ENCODE measurements at regions not wholly inside any gene's neighbourhood (a gene's known extent, or its start where the extent isn't known, plus 50 kb on each side); places are given as distances from the start of the nearest gene placed in this dataset.

GRCh38 chr18:61245276-61245675, 88.0 kb upstream of the CDH20 start:
- POLR2A ChIA-PET (ENCODE audit: unreplicated experiment): no interaction called here

More at GRCh38 chr18:61245276-61245675, 88.0 kb upstream of the CDH20 start:
- H3K4me1 ChIP-seq (ENCODE audit: control insufficient read depth, insufficient read depth, low read length): no peaks in the 10 kb centered on the region
- H3K4me2 ChIP-seq (ENCODE audit: low read depth, low read length): no peak overlapping the region
- no TSS peak for BruUV-seq (replicated peaks)
- no peak overlapping the region for H2BK5ac ChIP-seq (ENCODE audit: low read depth, low read length, poor library complexity, severe bottlenecking)
- H3K79me1 ChIP-seq (ENCODE audit: low read depth in 1 of 2, low read length in 2 of 2): no peaks in the 10 kb centered on the region
- H3K9me3 ChIP-seq (ENCODE audit: control insufficient read depth, insufficient read depth, low read length): no peaks in the 10 kb centered on the region; the same call in 1 of the 2 replicates
- no peak overlapping the region for H2BK120ac ChIP-seq (ENCODE audit: low read depth, low read length)
- H3K36me3 ChIP-seq (ENCODE audit: control insufficient read depth, insufficient read depth, low read length): no peaks in the 10 kb centered on the region
- H4K8ac ChIP-seq (ENCODE audit: low read depth in 2 of 2, low read length in 2 of 2): no peak overlapping the region
- no peak overlapping the region for H3K9ac ChIP-seq (ENCODE audit: low read depth, low read length)
- no CpG with 5 or more reads among the region's 3 CpGs for WGBS, 2 experiments (ENCODE audit: extremely low coverage in 2 of 2, insufficient read length in 1 of 2)
- no peaks in the 10 kb centered on the region for H3K9me1 ChIP-seq (ENCODE audit: insufficient read depth, low read length)
- H3K56ac ChIP-seq (ENCODE audit: extremely low read depth, insufficient read depth, low read length): no peak overlapping the region
- H3K23ac ChIP-seq (ENCODE audit: low read depth, low read length): no peak overlapping the region
- dilution Hi-C loops (cut with HindIII; ENCODE audit: low sequenced_read_pairs, unreplicated experiment): no loop called here
- no peak overlapping the region for H3K18ac ChIP-seq (ENCODE audit: low read depth, low read length)
- H2AK9ac ChIP-seq (replicated peaks; ENCODE audit: low read depth, low read length, poor library complexity): no peak overlapping the region
- no peak for DNase-seq
- no peak overlapping the region for H3K4ac ChIP-seq (ENCODE audit: low read depth, low read length)
- no peak overlapping the region for H4K91ac ChIP-seq (ENCODE audit: insufficient read depth, low read depth, low read length)
- intact Hi-C loops (cut with micrococcal nuclease): no loop called here
- H2AFZ ChIP-seq (replicated peaks; ENCODE audit: low read length, poor library complexity): no peak overlapping the region
- H3K27ac ChIP-seq (ENCODE audit: insufficient read depth, low read length): no peak overlapping the region
- TF ChIP-seq RCOR1 (IDR thresholded peaks at IDR 0.05; ENCODE audit: insufficient replicate concordance, low read length): no peak
- no peak for TF ChIP-seq NFE2L2 (IDR thresholded peaks at IDR 0.05; ENCODE audit: low read depth, low read length)
- no peak for TF ChIP-seq RAD21 (IDR thresholded peaks at IDR 0.05; ENCODE audit: low read length)
- no peak for TF ChIP-seq USF2 (IDR thresholded peaks at IDR 0.05; ENCODE audit: low read depth, low read length)
- TF ChIP-seq, protein P1, sequence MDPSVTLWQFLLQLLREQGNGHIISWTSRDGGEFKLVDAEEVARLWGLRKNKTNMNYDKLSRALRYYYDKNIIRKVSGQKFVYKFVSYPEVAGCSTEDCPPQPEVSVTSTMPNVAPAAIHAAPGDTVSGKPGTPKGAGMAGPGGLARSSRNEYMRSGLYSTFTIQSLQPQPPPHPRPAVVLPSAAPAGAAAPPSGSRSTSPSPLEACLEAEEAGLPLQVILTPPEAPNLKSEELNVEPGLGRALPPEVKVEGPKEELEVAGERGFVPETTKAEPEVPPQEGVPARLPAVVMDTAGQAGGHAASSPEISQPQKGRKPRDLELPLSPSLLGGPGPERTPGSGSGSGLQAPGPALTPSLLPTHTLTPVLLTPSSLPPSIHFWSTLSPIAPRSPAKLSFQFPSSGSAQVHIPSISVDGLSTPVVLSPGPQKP (IDR thresholded peaks at IDR 0.05; ENCODE audit: borderline replicate concordance, low read depth, low read length): no peak
- no peak for TF ChIP-seq MXI1 (IDR thresholded peaks at IDR 0.05; ENCODE audit: borderline replicate concordance, low read depth, low read length)
- TF ChIP-seq SMC3 (IDR thresholded peaks at IDR 0.05; ENCODE audit: low read depth, low read length): no peak
- no peak for TF ChIP-seq BHLHE40 (IDR thresholded peaks at IDR 0.05; ENCODE audit: low read depth, low read length)
- TF ChIP-seq MAZ (IDR thresholded peaks at IDR 0.05; ENCODE audit: borderline replicate concordance, low read depth, low read length): no peak
- TF ChIP-seq CEBPB (IDR thresholded peaks at IDR 0.05; ENCODE audit: low read depth, low read length): no peak
- TF ChIP-seq MAFK (IDR thresholded peaks at IDR 0.05; ENCODE audit: low read depth, low read length): no peak
- TF ChIP-seq CHD1 (IDR thresholded peaks at IDR 0.05; ENCODE audit: low read depth, low read length): no peak
- TF ChIP-seq CTCF (conservative IDR thresholded peaks at IDR 0.05; ENCODE audit: low read depth, low read length): no peak
- TF ChIP-seq POLR2A (IDR thresholded peaks at IDR 0.05; ENCODE audit: low read depth, low read length): no peak
- no peak for TF ChIP-seq FOS (IDR thresholded peaks at IDR 0.05; ENCODE audit: low read depth, low read length)
- no peak for TF ChIP-seq RFX5 (IDR thresholded peaks at IDR 0.05; ENCODE audit: low read depth, low read length)
- H3K4me3 ChIP-seq (ENCODE audit: insufficient read depth, low read depth, low read length): no peak overlapping the region
- no peak overlapping the region for H4K5ac ChIP-seq (ENCODE audit: low read depth, low read length)
- H2AK5ac ChIP-seq (ENCODE audit: low read depth, low read length): no peak overlapping the region
- no peaks in the 10 kb centered on the region for H4K20me1 ChIP-seq (ENCODE audit: insufficient read depth, low read length)
- no peak overlapping the region for H2BK20ac ChIP-seq (ENCODE audit: low read depth, low read length)
- H3K14ac ChIP-seq (replicated peaks; ENCODE audit: low read depth, low read length): no peak overlapping the region
- no peak overlapping the region for H2BK15ac ChIP-seq (ENCODE audit: low read depth, low read length)
- CTCF ChIA-PET: no interaction called here
- no peaks in the 10 kb centered on the region for H3K27me3 ChIP-seq (ENCODE audit: control insufficient read depth, insufficient read depth, low read length)
- no peak for ATAC-seq (ENCODE audit: low read depth)
- in situ Hi-C loops (cut with MboI; ENCODE audit: low sequenced_read_pairs): no loop called here

Measured in IMR-90 (cell line).